ENCODE measurements at regions not wholly inside any gene's neighbourhood (a gene's known extent, or its start where the extent isn't known, plus 50 kb on each side); places are given as distances from the start of the nearest gene placed in this dataset.

GRCh38 chr15:35757361-35757760 lies 211.4 kb upstream of the DPH6 start:
- Histone ChIP-seq H3K27ac (peak overlapping the region; percentile 42), H3K9ac (no peak overlapping the region), H3K4me1 (peaks cover 24% of the 10 kb centered on the region), H3K4me2 (peak overlapping the region; percentile 64), H3F3A (ENCODE audit: low read depth) (no peaks in the 10 kb centered on the region), H3K4me3 (no peak overlapping the region), H3K79me2 (ENCODE audit: low read depth) (no peaks in the 10 kb centered on the region), H2AFZ (replicated peaks) (no peak overlapping the region), H4K20me1 (ENCODE audit: low read depth) (no peaks in the 10 kb centered on the region), H3K27me3 (no peaks in the 10 kb centered on the region), H3K36me3 (no peaks in the 10 kb centered on the region), H3K9me3 (ENCODE audit: low read depth) (no peaks in the 10 kb centered on the region)
- Mint-ChIP-seq H3K27ac (no peak overlapping the region), H3K9me3 (no peaks in the 10 kb centered on the region), H3K4me1 (peaks cover 17% of the 10 kb centered on the region), H3K4me3 (no peak overlapping the region), H3K27me3 (ENCODE audit: insufficient read depth, low read depth) (no peaks in the 10 kb centered on the region), H3K36me3 (no peaks in the 10 kb centered on the region)
- DNase-seq (ENCODE audit: low spot score): peak; percentile 29
- no peak for TF ChIP-seq EZH2phosphoT487 (IDR thresholded peaks at IDR 0.05)
- no peak for TF ChIP-seq CTCF (IDR thresholded peaks at IDR 0.05)
- no peak for TF ChIP-seq EZH2 (IDR thresholded peaks at IDR 0.05)

GRCh38 chr15:35757765-35758164 lies 211.8 kb upstream of the DPH6 start:
- H3K27ac ChIP-seq: peak overlapping the region; percentile 42
- Mint-ChIP-seq H3K27me3 (ENCODE audit: insufficient read depth, low read depth) (no peaks in the 10 kb centered on the region), H3K27ac (peak overlapping the region; percentile 64), H3K4me1 (peaks cover 17% of the 10 kb centered on the region), H3K36me3 (no peaks in the 10 kb centered on the region), H3K4me3 (no peak overlapping the region), H3K9me3 (no peaks in the 10 kb centered on the region)
- no peak for DNase-seq (ENCODE audit: low spot score)
- no peaks in the 10 kb centered on the region for H3K79me2 ChIP-seq (ENCODE audit: low read depth)
- H3K4me1 ChIP-seq: peaks cover 24% of the 10 kb centered on the region
- H3K9me3 ChIP-seq (ENCODE audit: low read depth): no peaks in the 10 kb centered on the region
- no peaks in the 10 kb centered on the region for H4K20me1 ChIP-seq (ENCODE audit: low read depth)
- TF ChIP-seq EZH2 (IDR thresholded peaks at IDR 0.05) (no peak), EZH2phosphoT487 (IDR thresholded peaks at IDR 0.05) (no peak)
- no peaks in the 10 kb centered on the region for H3F3A ChIP-seq (ENCODE audit: low read depth)
- no peak overlapping the region for H3K9ac ChIP-seq
- H3K36me3 ChIP-seq: no peaks in the 10 kb centered on the region
- peak overlapping the region; percentile 52 for H2AFZ ChIP-seq (replicated peaks)
- H3K4me2 ChIP-seq: peak overlapping the region; percentile 64
- H3K27me3 ChIP-seq: no peaks in the 10 kb centered on the region
- H3K4me3 ChIP-seq: no peak overlapping the region

GRCh38 chr15:35764661-35765519 lies 218.9 kb upstream of the DPH6 start:
- Histone ChIP-seq H3K4me3 (no peak overlapping the region), H3K4me1 (no peaks in the 10 kb centered on the region), H3F3A (ENCODE audit: low read depth) (no peaks in the 10 kb centered on the region), H3K27ac (no peak overlapping the region), H3K4me2 (no peak overlapping the region), H2AFZ (replicated peaks) (no peak overlapping the region), H4K20me1 (ENCODE audit: low read depth) (no peaks in the 10 kb centered on the region), H3K9me3 (ENCODE audit: low read depth) (no peaks in the 10 kb centered on the region), H3K9ac (no peak overlapping the region), H3K79me2 (ENCODE audit: low read depth) (no peaks in the 10 kb centered on the region), H3K36me3 (no peaks in the 10 kb centered on the region), H3K27me3 (no peaks in the 10 kb centered on the region)
- Mint-ChIP-seq H3K4me1 (no peaks in the 10 kb centered on the region), H3K27ac (no peak overlapping the region), H3K27me3 (ENCODE audit: insufficient read depth, low read depth) (no peaks in the 10 kb centered on the region), H3K36me3 (no peaks in the 10 kb centered on the region), H3K9me3 (no peaks in the 10 kb centered on the region), H3K4me3 (no peak overlapping the region)
- DNase-seq (ENCODE audit: low spot score): no peak
- TF ChIP-seq EZH2phosphoT487 (IDR thresholded peaks at IDR 0.05) (no peak), CTCF (IDR thresholded peaks at IDR 0.05) (no peak), EZH2 (IDR thresholded peaks at IDR 0.05) (no peak)

GRCh38 chr15:35768949-35769348 lies 223.0 kb upstream of the DPH6 start:
- no peak for TF ChIP-seq EZH2phosphoT487 (IDR thresholded peaks at IDR 0.05)
- no peak for TF ChIP-seq EZH2 (IDR thresholded peaks at IDR 0.05)
- no peaks in the 10 kb centered on the region for H4K20me1 ChIP-seq (ENCODE audit: low read depth)
- H3F3A ChIP-seq (ENCODE audit: low read depth): no peaks in the 10 kb centered on the region
- Mint-ChIP-seq H3K27me3 (ENCODE audit: insufficient read depth, low read depth) (no peaks in the 10 kb centered on the region), H3K27ac (no peak overlapping the region), H3K9me3 (no peaks in the 10 kb centered on the region), H3K4me3 (no peak overlapping the region), H3K4me1 (peaks cover 3% of the 10 kb centered on the region), H3K36me3 (no peaks in the 10 kb centered on the region)
- no peaks in the 10 kb centered on the region for H3K79me2 ChIP-seq (ENCODE audit: low read depth)
- no peak overlapping the region for H3K27ac ChIP-seq
- no peaks in the 10 kb centered on the region for H3K36me3 ChIP-seq
- H3K4me2 ChIP-seq: no peak overlapping the region
- peaks cover 7% of the 10 kb centered on the region for H3K4me1 ChIP-seq
- no peak overlapping the region for H3K9ac ChIP-seq
- DNase-seq (ENCODE audit: low spot score): no peak
- no peak overlapping the region for H3K4me3 ChIP-seq
- H2AFZ ChIP-seq (replicated peaks): no peak overlapping the region
- no peaks in the 10 kb centered on the region for H3K27me3 ChIP-seq
- no peaks in the 10 kb centered on the region for H3K9me3 ChIP-seq (ENCODE audit: low read depth)

All from neural progenitor cell (in vitro differentiated cells).